22Rv1 (cell line): ENCODE measurements at regions not wholly inside any gene's neighbourhood (a gene's known extent, or its start where the extent isn't known, plus 50 kb on each side); places are given as distances from the start of the nearest gene placed in this dataset.
"Not testable (repeated sequence)": the region's sequence is repeated elsewhere in the genome, so short reads cannot be mapped to it uniquely, and the experiment has no call there.

Experiments used
- CTCF ChIP-seq: fragments of 450-650 bp; IDR thresholded peaks from 2 replicates; pipeline ENCODE4 v1.5.1; 2017; ENCODE audit warnings: mild to moderate bottlenecking
- ZFX ChIP-seq: fragments of 450-650 bp; IDR thresholded peaks from 2 replicates; pipeline ENCODE4 v1.6.1; 2017; ENCODE audit warnings: antibody characterized with exemption, borderline replicate concordance

GRCh38 chr18:14203424-14203823, 71.2 kb upstream of the ZNF519 start:
- TF ChIP-seq CTCF, ZFX: not testable (repeated sequence)
